K562 (cell line): ENCODE measurements at regions not wholly inside any gene's neighbourhood (a gene's known extent, or its start where the extent isn't known, plus 50 kb on each side); places are given as distances from the start of the nearest gene placed in this dataset.

Experiments
- CTCF ChIP-seq, 3 experiments: IDR thresholded peaks in 2 of 3; conservative IDR thresholded peaks in 1 of 3; 2 replicates each; pipeline ENCODE4 v1.5.1; 2011 to 2012; ENCODE audit warnings: low read length in 3 of 3, mild to moderate bottlenecking in 3 of 3, control low read depth in 2 of 3, improper control_type of control experiment in 1 of 3, inconsistent platforms in 1 of 3, low read depth in 1 of 3, mixed read lengths in 1 of 3, moderate library complexity in 1 of 3; ENCODE audit not compliant: insufficient read depth in 2 of 3
- DLX4 ChIP-seq: fragments of 250-450 bp; sonication (Bioruptor Pico); IDR thresholded peaks from 2 replicates; pipeline ENCODE4 v1.6.1; 2021; ENCODE audit warnings: mild to moderate bottlenecking
- E2F5 ChIP-seq: sonication (generic); formaldehyde crosslinking; IDR thresholded peaks from 2 replicates; pipeline ENCODE4 v1.8.0; 2022; ENCODE audit warnings: mild to moderate bottlenecking, missing genetic modification reagents
- KHSRP ChIP-seq: fragments of 450-650 bp; IDR thresholded peaks from 2 replicates; pipeline ENCODE4 v1.6.1; 2017
- LCOR ChIP-seq: sonication (generic); formaldehyde crosslinking; IDR thresholded peaks from 2 replicates; pipeline ENCODE4 v1.8.0; 2022; ENCODE audit warnings: mild to moderate bottlenecking, missing genetic modification reagents
- NKRF ChIP-seq: fragments of 450-650 bp; IDR thresholded peaks from 2 replicates; pipeline ENCODE4 v1.6.1; 2016; ENCODE audit warnings: borderline replicate concordance
- POLR2AphosphoS5 ChIP-seq: IDR thresholded peaks from 2 replicates; pipeline ENCODE4 v1.6.1; 2011; ENCODE audit warnings: mild to moderate bottlenecking, low read depth, low read length, moderate library complexity; ENCODE audit not compliant: control insufficient read depth, insufficient read depth
- RBM17 ChIP-seq: fragments of 200-400 bp; formaldehyde crosslinking; IDR thresholded peaks from 2 replicates; pipeline ENCODE4 v1.6.1; 2017; ENCODE audit warnings: low read depth, mild to moderate bottlenecking, low read length, borderline replicate concordance
- SRSF3 ChIP-seq: fragments of 200-400 bp; formaldehyde crosslinking; IDR thresholded peaks from 2 replicates; pipeline ENCODE4 v1.6.1; 2016; ENCODE audit warnings: mild to moderate bottlenecking, low read length, moderate library complexity; ENCODE audit not compliant: insufficient read depth
- YY1 ChIP-seq, 3 experiments: IDR thresholded peaks; 2 replicates each; pipeline ENCODE4 v1.6.1; 2011; ENCODE audit warnings: low read length in 2 of 3, mild to moderate bottlenecking in 2 of 3, moderate library complexity in 2 of 3, borderline replicate concordance in 1 of 3, control low read depth in 1 of 3, low read depth in 1 of 3; ENCODE audit not compliant: insufficient read depth in 3 of 3, insufficient replicate concordance in 2 of 3, control insufficient read depth in 1 of 3, insufficient read length in 1 of 3; ENCODE audit errors: extremely low read depth in 1 of 3
- ZBTB1 ChIP-seq: sonication (generic); formaldehyde crosslinking; IDR thresholded peaks from 2 replicates; pipeline ENCODE4 v1.8.1; 2023; ENCODE audit warnings: missing genetic modification reagents, low read depth, mild to moderate bottlenecking, borderline replicate concordance
- ZNF263 ChIP-seq: sonication (generic); formaldehyde crosslinking; IDR thresholded peaks from 2 replicates; pipeline ENCODE4 v1.8.0; 2022; ENCODE audit warnings: mild to moderate bottlenecking, missing genetic modification reagents, borderline replicate concordance
- ZNF644 ChIP-seq: fragments of 200-800 bp; sonication (Bioruptor generic); IDR thresholded peaks from 2 replicates; pipeline ENCODE4 v1.6.1; 2016; ENCODE audit warnings: low read depth, missing genetic modification characterization, missing compliant biosample characterization

- TF ChIP-seq YY1 (IDR thresholded peaks at IDR 0.05; ENCODE audit: borderline replicate concordance in 1 of 3, control insufficient read depth in 1 of 3, extremely low read depth in 1 of 3, insufficient read depth in 3 of 3, insufficient read length in 1 of 3, insufficient replicate concordance in 2 of 3, low read depth in 1 of 3, low read length in 2 of 3), result peak in 1 of 3 experiments; percentile 73
- no peak for TF ChIP-seq E2F5 (CRISPR knock-in tag)
- no peak for TF ChIP-seq SRSF3
- no peak for TF ChIP-seq DLX4
- TF ChIP-seq ZBTB1 (CRISPR knock-in tag), result no peak
- TF ChIP-seq LCOR, result peak; percentile 74; the same call in 1 of the 2 replicates
- no peak for TF ChIP-seq KHSRP
- TF ChIP-seq ZNF644 (tag), result peak; percentile 79; the same call in 1 of the 2 replicates
- no peak for TF ChIP-seq RBM17
- no peak for TF ChIP-seq NKRF
- TF ChIP-seq CTCF (IDR thresholded peaks at IDR 0.05 in 2 of 3, conservative IDR thresholded peaks at IDR 0.05 in 1 of 3; ENCODE audit: insufficient read depth in 2 of 3, low read depth in 1 of 3, low read length in 3 of 3), result 0 out of 6 replicates have a peak, but pooled peaks of 1 of the 3 experiments have one; percentile 2
- no peak for TF ChIP-seq POLR2AphosphoS5
- TF ChIP-seq ZNF263, result no peak
Measured at GRCh38 chr2:144703852-144704708, 184.2 kb upstream of the ZEB2 start (continued).
